HepG2 (cell line): ENCODE measurements at regions not wholly inside any gene's neighbourhood (a gene's known extent, or its start where the extent isn't known, plus 50 kb on each side); places are given as distances from the start of the nearest gene placed in this dataset.

Source experiments
- ATAC-seq: fragments of 200-7000 bp; cut with Tn5 transposase; 3 replicates; pipeline ENCODE4 v1.9.1; 2020; ENCODE audit warnings: mild to moderate bottlenecking, moderate library complexity
- BruUV-seq: library from RNA; stranded (reverse); fragments of 400-500 nt; replicated peaks from 2 replicates; lab custom pipeline; 2021; lab: Mats Ljungman, UMichigan
- CTCF ChIA-PET: fragments of 300-600 bp; formaldehyde crosslinking; extraction: SDS; loops from one replicate; lab custom pipeline; 2021; ENCODE audit warnings: low total read pairs, inconsistent platforms, low intra/inter-chr PET ratio; lab: Yijun Ruan, JAX
- POLR2A ChIA-PET: fragments of 350-600 bp; sonication (Branson Sonifier 250); formaldehyde crosslinking; loops from one replicate; lab custom pipeline; 2020; ENCODE audit warnings: antibody characterized with exemption, inconsistent platforms; lab: Yijun Ruan, JAX
- DNase-seq: peaks from one replicate; pipeline ENCODE4 v3.0.0-alpha.2; 2015; ENCODE audit warnings: low spot score
- FAIRE-seq: peaks from 3 replicates; lab custom pipeline; 2011; peaks lifted over from hg19 to GRCh38; lab: Jason Lieb, UNC
- H2AFZ ChIP-seq: one replicate; pipeline ENCODE4 v1.6.1; 2011; ENCODE audit warnings: low read length, inconsistent platforms
- H3K27ac ChIP-seq: fragments of 300-600 bp; 3 replicates; pipeline ENCODE4 v1.8.0; 2011; ENCODE audit warnings: mixed run types, mild to moderate bottlenecking, mixed read lengths, low read length, inconsistent platforms; ENCODE audit not compliant: insufficient read depth; ENCODE audit errors: extremely low read length
- H3K27me3 ChIP-seq, 2 experiments: fragments of 200-600 bp in 1 of 2; 2 replicates in 1 of 2; 3 replicates in 1 of 2; pipeline versions ENCODE4 v1.6.0 to v1.8.0; 2011; ENCODE audit warnings: low read length in 2 of 2, mild to moderate bottlenecking in 2 of 2, moderate library complexity in 2 of 2, inconsistent platforms in 1 of 2; ENCODE audit not compliant: insufficient read depth in 2 of 2, control insufficient read depth in 1 of 2
- H3K36me3 ChIP-seq, 2 experiments: fragments of 200-600 bp in 1 of 2; replicated peaks in 1 of 2; 2 replicates in 1 of 2; 3 replicates in 1 of 2; pipeline versions ENCODE4 v1.5.1 to v1.8.0; 2011; ENCODE audit warnings: low read length in 2 of 2, inconsistent platforms in 1 of 2; ENCODE audit not compliant: insufficient read depth in 2 of 2, control insufficient read depth in 1 of 2
- H3K4me1 ChIP-seq: 2 replicates; pipeline ENCODE4 v1.5.1; 2012; ENCODE audit warnings: low read length, inconsistent platforms; ENCODE audit not compliant: insufficient read depth
- H3K4me2 ChIP-seq: 2 replicates; pipeline ENCODE4 v1.6.0; 2011; ENCODE audit warnings: low read depth, low read length, inconsistent platforms
- H3K4me3 ChIP-seq, 3 experiments: fragments of 200-600 bp in 1 of 3; sonication (generic), shearing (Covaris generic) in 1 of 3; replicated peaks in 1 of 3; 2 replicates each; pipeline ENCODE4 v1.5.1; 2011 to 2016; ENCODE audit warnings: low read length in 3 of 3, inconsistent platforms in 2 of 3, low read depth in 2 of 3, mild to moderate bottlenecking in 2 of 3, control low read depth in 1 of 3, mixed read lengths in 1 of 3; ENCODE audit not compliant: insufficient read depth in 1 of 3
- H3K79me2 ChIP-seq: one replicate; pipeline ENCODE4 v1.6.1; 2011; ENCODE audit warnings: low read length, inconsistent platforms; ENCODE audit not compliant: insufficient read depth
- H3K9ac ChIP-seq: 2 replicates; pipeline ENCODE4 v1.6.0; 2011; ENCODE audit warnings: mild to moderate bottlenecking, low read depth, low read length, inconsistent platforms; ENCODE audit not compliant: insufficient read depth
- H3K9me3 ChIP-seq: 2 replicates; pipeline ENCODE4 v1.5.1; 2012; ENCODE audit warnings: mild to moderate bottlenecking, low read length
- H4K20me1 ChIP-seq: 2 replicates; pipeline ENCODE4 v1.6.0; 2011; ENCODE audit warnings: inconsistent platforms, mild to moderate bottlenecking, low read length, moderate library complexity; ENCODE audit not compliant: insufficient read depth
- BCLAF1 ChIP-seq: fragments of 450-650 bp; IDR thresholded peaks from 2 replicates; pipeline ENCODE4 v1.6.1; 2017; ENCODE audit warnings: mild to moderate bottlenecking
- CBFB ChIP-seq: sonication (generic); formaldehyde crosslinking; IDR thresholded peaks from 2 replicates; pipeline ENCODE4 v1.4.0; 2020; ENCODE audit warnings: missing genetic modification reagents
- FOXC1 ChIP-seq: sonication (generic); formaldehyde crosslinking; IDR thresholded peaks from 2 replicates; pipeline ENCODE4 v1.8.0; 2022; ENCODE audit warnings: mild to moderate bottlenecking, missing genetic modification reagents, borderline replicate concordance
- IRX3 ChIP-seq: sonication (generic); formaldehyde crosslinking; IDR thresholded peaks from 2 replicates; pipeline ENCODE4 v1.8.1; 2023; ENCODE audit warnings: mild to moderate bottlenecking, low read depth, missing genetic modification reagents, borderline replicate concordance
- PBX2 ChIP-seq: IDR thresholded peaks from 2 replicates; pipeline ENCODE4 v1.6.1; 2016; ENCODE audit warnings: control low read depth
- PCBP2 ChIP-seq: fragments of 200-400 bp; formaldehyde crosslinking; optimal IDR thresholded peaks from 2 replicates; pipeline ENCODE3; 2018; ENCODE audit warnings: low read length, low read depth; ENCODE audit not compliant: poor library complexity, severe bottlenecking
- SMAD1 ChIP-seq: sonication (generic); formaldehyde crosslinking; IDR thresholded peaks from 2 replicates; pipeline ENCODE4 v1.4.0; 2020; ENCODE audit warnings: missing genetic modification reagents, low read depth, mild to moderate bottlenecking, borderline replicate concordance
- ZBTB38 ChIP-seq: sonication (generic); formaldehyde crosslinking; IDR thresholded peaks from 2 replicates; pipeline ENCODE4 v1.5.1; 2020; ENCODE audit warnings: mild to moderate bottlenecking, missing genetic modification reagents
- ZNF292 ChIP-seq: sonication (generic); formaldehyde crosslinking; IDR thresholded peaks from 2 replicates; pipeline ENCODE4 v1.8.1; 2022; ENCODE audit warnings: mild to moderate bottlenecking, low read depth, missing genetic modification reagents, borderline replicate concordance
- WGBS: methylation state at CpG from one replicate; pipeline ENCODE4 v1.1.6; 2017; ENCODE audit warnings: low lambda C conversion rate; 5-methylcytosine and 5-hydroxymethylcytosine counted together
- in situ Hi-C: cut with HindIII; loops from 2 replicates; pipeline ENCODE4 v1.10.0; 2017; ENCODE audit warnings: low pct_unique_long_range_greater_than_20kb; ENCODE audit not compliant: extremely low pct_ligation_motif_present
- intact Hi-C: fragments of 100-400 bp; cut with micrococcal nuclease; formaldehyde crosslinking; loops from one replicate; pipeline ENCODE4 v1.10.0; 2022; ENCODE audit not compliant: unreplicated experiment
- TF ChIP-seq, protein P1 (sequence below): IDR thresholded peaks from 2 replicates; pipeline ENCODE4 v1.6.1; 2016; ENCODE audit warnings: mild to moderate bottlenecking, missing biosample characterization, missing genetic modification reagents
- TF ChIP-seq, protein P2 (sequence below): sonication (generic); formaldehyde crosslinking; IDR thresholded peaks from 2 replicates; pipeline ENCODE4 v1.8.0; 2022; ENCODE audit warnings: missing genetic modification reagents, low read depth, mild to moderate bottlenecking, borderline replicate concordance

DNA sequence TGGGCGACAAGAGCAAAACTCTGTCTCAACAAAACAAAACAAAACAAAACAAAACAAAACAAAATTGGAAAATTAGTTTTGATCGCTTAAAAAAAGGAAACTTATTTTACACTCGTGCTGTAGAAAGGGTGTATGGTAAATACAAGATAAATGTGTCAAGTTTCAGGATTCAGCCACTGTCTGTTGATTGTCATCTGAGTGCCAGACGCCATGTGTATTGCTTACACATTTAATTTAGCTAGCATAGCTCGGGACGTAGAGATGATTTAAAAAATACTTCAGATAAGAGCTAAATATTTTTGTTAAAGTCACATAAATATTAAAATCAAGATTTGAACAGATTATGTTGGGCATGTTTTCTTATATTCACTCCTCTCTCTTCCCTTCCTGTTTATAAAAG lies 568.1 kb upstream of the ZNF804A start:
- TF ChIP-seq, protein P1, sequence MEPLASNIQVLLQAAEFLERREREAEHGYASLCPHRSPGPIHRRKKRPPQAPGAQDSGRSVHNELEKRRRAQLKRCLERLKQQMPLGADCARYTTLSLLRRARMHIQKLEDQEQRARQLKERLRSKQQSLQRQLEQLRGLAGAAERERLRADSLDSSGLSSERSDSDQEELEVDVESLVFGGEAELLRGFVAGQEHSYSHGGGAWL (CRISPR knock-in tag), result no peak
- TF ChIP-seq CBFB, result no peak
- TF ChIP-seq, protein P2, sequence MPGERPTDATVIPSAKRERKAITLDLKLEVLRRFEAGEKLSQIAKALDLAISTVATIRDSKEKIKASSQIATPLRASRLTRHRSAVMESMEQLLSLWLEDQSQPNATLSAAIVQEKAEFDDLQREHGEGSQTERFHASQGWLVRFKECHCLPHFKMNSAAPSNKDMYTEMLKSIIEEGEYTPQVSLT (CRISPR knock-in tag), result no peak
- TF ChIP-seq PBX2 (CRISPR knock-in tag), result no peak
- no peak for TF ChIP-seq SMAD1 (CRISPR knock-in tag)
- TF ChIP-seq PCBP2, result no peak
- H2AFZ ChIP-seq, result no peak overlapping the region
- H3K4me2 ChIP-seq, result no peak overlapping the region
- ATAC-seq (no peak), DNase-seq (no peak), FAIRE-seq (no peak)
- H3K9ac ChIP-seq, result no peak overlapping the region
- H3K27ac ChIP-seq, result no peak overlapping the region
- H3K27me3 ChIP-seq, result no peaks in the 10 kb centered on the region
- H3K4me3 ChIP-seq, result no peak overlapping the region
- no peaks in the 10 kb centered on the region for H3K4me1 ChIP-seq
- WGBS, result 2% methylated on average over 6 of the region's 6 CpGs
- ChIA-PET POLR2A (no interaction called here), CTCF (no interaction called here)
- intact Hi-C loops (no loop called here), in situ Hi-C loops (no loop called here)
- no TSS peak for BruUV-seq
- no peaks in the 10 kb centered on the region for H3K79me2 ChIP-seq
- no peaks in the 10 kb centered on the region for H4K20me1 ChIP-seq
- H3K36me3 ChIP-seq, result no peaks in the 10 kb centered on the region
- H3K9me3 ChIP-seq, result no peaks in the 10 kb centered on the region

GRCh38 chr2:184030989-184031388 lies 567.3 kb upstream of the ZNF804A start:
- ATAC-seq (no peak), FAIRE-seq (no peak), DNase-seq (no peak)
- POLR2A ChIA-PET, result no interaction called here
- H3K9me3 ChIP-seq, result no peaks in the 10 kb centered on the region
- H4K20me1 ChIP-seq, result no peaks in the 10 kb centered on the region
- H3K36me3 ChIP-seq, result no peaks in the 10 kb centered on the region
- 6% methylated on average over 1 of the region's 1 CpG for WGBS
- in situ Hi-C loops, result no loop called here
- no peak overlapping the region for H3K4me2 ChIP-seq
- H3K9ac ChIP-seq, result no peak overlapping the region
- H3K27ac ChIP-seq, result no peak overlapping the region
- H3K4me1 ChIP-seq, result no peaks in the 10 kb centered on the region
- no peak overlapping the region for H3K4me3 ChIP-seq
- no peaks in the 10 kb centered on the region for H3K27me3 ChIP-seq
- H3K79me2 ChIP-seq, result no peaks in the 10 kb centered on the region
- no peak overlapping the region for H2AFZ ChIP-seq
- BruUV-seq, result no TSS peak
- intact Hi-C loops, result no loop called here
- CTCF ChIA-PET, result no interaction called here
- TF ChIP-seq IRX3, result no peak
- TF ChIP-seq BCLAF1, result no peak
- TF ChIP-seq ZBTB38 (CRISPR knock-in tag), result no peak
- TF ChIP-seq ZNF292, result no peak
- TF ChIP-seq FOXC1 (CRISPR knock-in tag), result no peak
